GM23338 (cell line): ENCODE measurements at regions not wholly inside any gene's neighbourhood (a gene's known extent, or its start where the extent isn't known, plus 50 kb on each side); places are given as distances from the start of the nearest gene placed in this dataset.

Source experiments
- ATAC-seq: fragments of 200-7000 bp; cut with Tn5 transposase; 3 replicates; pipeline ENCODE4 v1.9.1; 2020
- DNase-seq: peaks from one replicate; pipeline ENCODE4 v3.0.0-alpha.2; 2015; ENCODE audit warnings: low spot score
- H2AFZ ChIP-seq: fragments of 200-600 bp; sonication (generic); 2 replicates; pipeline ENCODE4 v1.8.0; 2016; ENCODE audit warnings: antibody characterized with exemption, mild to moderate bottlenecking, moderate library complexity
- H3F3A ChIP-seq: fragments of 200-600 bp; sonication (generic); replicated peaks from 2 replicates; pipeline ENCODE4 v1.8.0; 2017; ENCODE audit warnings: antibody characterized with exemption, mixed run types, low read depth
- H3K27ac ChIP-seq: fragments of 200-600 bp; sonication (generic); 2 replicates; pipeline ENCODE4 v1.6.1; 2016; ENCODE audit warnings: low read depth
- H3K27me3 ChIP-seq: fragments of 200-600 bp; sonication (generic); 2 replicates; pipeline ENCODE4 v1.8.0; 2016; ENCODE audit warnings: mild to moderate bottlenecking, mixed run types, moderate library complexity; ENCODE audit not compliant: insufficient read depth
- H3K36me3 ChIP-seq: fragments of 200-600 bp; sonication (generic); 2 replicates; pipeline ENCODE4 v1.8.0; 2016; ENCODE audit warnings: mild to moderate bottlenecking; ENCODE audit not compliant: insufficient read depth
- H3K4me1 ChIP-seq: fragments of 200-600 bp; sonication (generic); 2 replicates; pipeline ENCODE4 v1.8.0; 2016; ENCODE audit warnings: mild to moderate bottlenecking, moderate library complexity; ENCODE audit not compliant: insufficient read depth
- H3K4me2 ChIP-seq: fragments of 200-600 bp; sonication (generic); 2 replicates; pipeline ENCODE4 v1.7.1; 2017; ENCODE audit warnings: mixed run types
- H3K4me3 ChIP-seq: fragments of 200-600 bp; sonication (generic); 2 replicates; pipeline ENCODE4 v1.6.1; 2016; ENCODE audit warnings: mixed run types
- H3K79me2 ChIP-seq: fragments of 200-600 bp; sonication (generic); replicated peaks from 2 replicates; pipeline ENCODE4 v1.8.0; 2017; ENCODE audit warnings: mild to moderate bottlenecking; ENCODE audit not compliant: insufficient read depth
- H3K9me2 ChIP-seq: fragments of 200-600 bp; sonication (generic); 2 replicates; pipeline ENCODE4 v1.8.0; 2017; ENCODE audit not compliant: insufficient read depth
- H4K20me1 ChIP-seq: fragments of 200-600 bp; sonication (generic); replicated peaks from 2 replicates; pipeline ENCODE4 v1.8.0; 2017; ENCODE audit warnings: mild to moderate bottlenecking; ENCODE audit not compliant: insufficient read depth
- H3K27ac Mint-ChIP-seq: 2 replicates; pipeline ENCODE4 v1.8.0; 2020; ENCODE audit warnings: inconsistent platforms, mild to moderate bottlenecking, moderate library complexity, mixed read lengths
- H3K27me3 Mint-ChIP-seq: 3 replicates; pipeline ENCODE4 v1.8.0; 2022; ENCODE audit warnings: low read depth, mild to moderate bottlenecking, moderate library complexity, mixed read lengths, inconsistent platforms; ENCODE audit not compliant: insufficient read depth, poor library complexity
- H3K36me3 Mint-ChIP-seq: 3 replicates; pipeline ENCODE4 v1.8.0; 2021; ENCODE audit warnings: low read depth, mild to moderate bottlenecking, inconsistent platforms, moderate library complexity, mixed read lengths
- H3K4me1 Mint-ChIP-seq: 3 replicates; pipeline ENCODE4 v1.8.0; 2020; ENCODE audit warnings: mild to moderate bottlenecking, inconsistent platforms, mixed read lengths
- H3K4me3 Mint-ChIP-seq: 3 replicates; pipeline ENCODE4 v1.8.0; 2021; ENCODE audit warnings: moderate library complexity, mild to moderate bottlenecking, inconsistent platforms, mixed read lengths
- H3K9me3 Mint-ChIP-seq: 3 replicates; pipeline ENCODE4 v1.8.0; 2020; ENCODE audit warnings: moderate library complexity, mild to moderate bottlenecking, inconsistent platforms, mixed read lengths
- CREB1 ChIP-seq: fragments of 250-450 bp; sonication (Bioruptor Pico); IDR thresholded peaks from 2 replicates; pipeline ENCODE4 v1.5.0; 2020; ENCODE audit warnings: low read depth, mild to moderate bottlenecking, moderate library complexity
- EZH2 ChIP-seq: fragments of 200-600 bp; sonication (generic); IDR thresholded peaks from one replicate; pipeline ENCODE4 v1.8.0; 2017; ENCODE audit warnings: antibody characterized with exemption, mild to moderate bottlenecking, low read depth; ENCODE audit not compliant: unreplicated experiment
- EZH2phosphoT487 ChIP-seq: fragments of 200-600 bp; sonication (generic); IDR thresholded peaks from one replicate; pipeline ENCODE4 v1.8.1; 2018; ENCODE audit warnings: antibody characterized with exemption; ENCODE audit not compliant: unreplicated experiment
- JUNB ChIP-seq: IDR thresholded peaks from one replicate; pipeline ENCODE4 v1.6.1; 2016; ENCODE audit warnings: antibody characterized with exemption; ENCODE audit not compliant: unreplicated experiment
- NANOG ChIP-seq: IDR thresholded peaks from 2 replicates; pipeline ENCODE4 v1.6.1; 2016; ENCODE audit warnings: antibody characterized with exemption, borderline replicate concordance
- POLR2AphosphoS5 ChIP-seq: IDR thresholded peaks from 2 replicates; pipeline ENCODE4 v1.6.1; 2016; ENCODE audit warnings: antibody characterized with exemption, low read depth
- STAT1 ChIP-seq: IDR thresholded peaks from one replicate; pipeline ENCODE4 v1.6.1; 2016; ENCODE audit warnings: antibody characterized with exemption; ENCODE audit not compliant: unreplicated experiment
- ZNF114 ChIP-seq: fragments of 250-450 bp; sonication (Bioruptor Pico); IDR thresholded peaks from 2 replicates; pipeline ENCODE4 v1.5.0; 2020; ENCODE audit warnings: mild to moderate bottlenecking, moderate library complexity
- ZNF331 ChIP-seq: fragments of 250-450 bp; sonication (Bioruptor Pico); IDR thresholded peaks from 2 replicates; pipeline ENCODE4 v1.5.0; 2020; ENCODE audit warnings: low read depth, mild to moderate bottlenecking, moderate library complexity
- TF ChIP-seq, protein P1 (sequence below): IDR thresholded peaks from one replicate; pipeline ENCODE4 v1.6.1; 2018; ENCODE audit warnings: antibody characterized with exemption; ENCODE audit not compliant: unreplicated experiment
- TF ChIP-seq, protein P2 (sequence below), 2 experiments: fragments of 200-600 bp in 1 of 2; sonication (generic) in 1 of 2; conservative IDR thresholded peaks; 2 replicates each; pipeline versions ENCODE4 v1.5.1 to v1.6.1; 2016 to 2017; ENCODE audit warnings: antibody characterized with exemption in 2 of 2, low read depth in 2 of 2, mild to moderate bottlenecking in 2 of 2, moderate library complexity in 1 of 2
- TF ChIP-seq, protein P3 (sequence below): fragments of 250-450 bp; sonication (Bioruptor Pico); IDR thresholded peaks from 2 replicates; pipeline ENCODE4 v1.5.0; 2020; ENCODE audit warnings: mild to moderate bottlenecking, moderate library complexity
- TF ChIP-seq, protein P4 (sequence below): IDR thresholded peaks from 2 replicates; pipeline ENCODE4 v1.6.1; 2016; ENCODE audit warnings: antibody characterized with exemption

DNA sequence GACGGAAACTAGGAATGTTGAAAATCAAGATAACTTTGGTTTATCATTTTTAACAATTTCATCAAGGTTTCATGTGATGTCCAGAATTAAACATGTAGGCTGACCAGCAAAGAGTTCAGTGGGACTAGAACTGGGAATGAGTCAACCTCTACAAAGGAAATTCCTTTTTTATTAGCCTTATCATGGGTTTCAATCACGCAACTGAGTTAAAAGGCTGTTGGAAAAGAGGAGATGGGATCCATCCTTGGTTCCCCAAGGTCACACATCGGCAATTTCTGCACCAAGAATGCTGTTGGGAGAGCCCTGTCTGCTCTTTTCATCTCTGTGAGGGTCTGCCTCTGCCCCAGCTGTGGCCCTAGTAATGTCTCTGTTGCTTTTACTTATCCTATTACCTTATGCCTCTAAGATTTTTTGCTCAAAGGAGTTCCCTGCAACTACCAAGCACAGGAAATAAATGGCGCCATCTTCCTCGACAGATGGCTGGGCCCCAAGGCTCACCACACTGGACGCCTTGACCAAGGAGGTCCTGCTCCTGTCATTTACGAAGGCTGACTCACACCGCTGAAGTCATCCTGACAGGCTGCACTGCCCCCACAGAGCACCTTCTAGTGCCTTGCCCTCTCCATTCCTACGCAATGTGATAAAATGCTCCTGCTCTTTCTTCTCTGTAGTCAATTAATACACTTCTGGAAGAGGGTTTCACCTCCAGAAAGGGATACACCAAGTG is 367.4 kb downstream of the GXYLT1 start:
- H3K4me2 ChIP-seq: no peak overlapping the region
- H3F3A ChIP-seq: no peaks in the 10 kb centered on the region
- Mint-ChIP-seq H3K36me3 (no peaks in the 10 kb centered on the region; the same call in 2 of the 3 replicates), H3K27ac (no peak overlapping the region), H3K27me3 (peaks cover 1% of the 10 kb centered on the region), H3K9me3 (no peaks in the 10 kb centered on the region; the same call in 2 of the 3 replicates), H3K4me3 (no peak overlapping the region), H3K4me1 (peaks cover 3% of the 10 kb centered on the region; the same call in 1 of the 3 replicates)
- DNase-seq: no peak
- H3K27me3 ChIP-seq: no peaks in the 10 kb centered on the region
- no peak overlapping the region for H2AFZ ChIP-seq
- H3K4me3 ChIP-seq: no peak overlapping the region
- H3K27ac ChIP-seq: no peak overlapping the region
- TF ChIP-seq, protein P1, sequence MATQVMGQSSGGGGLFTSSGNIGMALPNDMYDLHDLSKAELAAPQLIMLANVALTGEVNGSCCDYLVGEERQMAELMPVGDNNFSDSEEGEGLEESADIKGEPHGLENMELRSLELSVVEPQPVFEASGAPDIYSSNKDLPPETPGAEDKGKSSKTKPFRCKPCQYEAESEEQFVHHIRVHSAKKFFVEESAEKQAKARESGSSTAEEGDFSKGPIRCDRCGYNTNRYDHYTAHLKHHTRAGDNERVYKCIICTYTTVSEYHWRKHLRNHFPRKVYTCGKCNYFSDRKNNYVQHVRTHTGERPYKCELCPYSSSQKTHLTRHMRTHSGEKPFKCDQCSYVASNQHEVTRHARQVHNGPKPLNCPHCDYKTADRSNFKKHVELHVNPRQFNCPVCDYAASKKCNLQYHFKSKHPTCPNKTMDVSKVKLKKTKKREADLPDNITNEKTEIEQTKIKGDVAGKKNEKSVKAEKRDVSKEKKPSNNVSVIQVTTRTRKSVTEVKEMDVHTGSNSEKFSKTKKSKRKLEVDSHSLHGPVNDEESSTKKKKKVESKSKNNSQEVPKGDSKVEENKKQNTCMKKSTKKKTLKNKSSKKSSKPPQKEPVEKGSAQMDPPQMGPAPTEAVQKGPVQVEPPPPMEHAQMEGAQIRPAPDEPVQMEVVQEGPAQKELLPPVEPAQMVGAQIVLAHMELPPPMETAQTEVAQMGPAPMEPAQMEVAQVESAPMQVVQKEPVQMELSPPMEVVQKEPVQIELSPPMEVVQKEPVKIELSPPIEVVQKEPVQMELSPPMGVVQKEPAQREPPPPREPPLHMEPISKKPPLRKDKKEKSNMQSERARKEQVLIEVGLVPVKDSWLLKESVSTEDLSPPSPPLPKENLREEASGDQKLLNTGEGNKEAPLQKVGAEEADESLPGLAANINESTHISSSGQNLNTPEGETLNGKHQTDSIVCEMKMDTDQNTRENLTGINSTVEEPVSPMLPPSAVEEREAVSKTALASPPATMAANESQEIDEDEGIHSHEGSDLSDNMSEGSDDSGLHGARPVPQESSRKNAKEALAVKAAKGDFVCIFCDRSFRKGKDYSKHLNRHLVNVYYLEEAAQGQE: no peak
- TF ChIP-seq, protein P2, sequence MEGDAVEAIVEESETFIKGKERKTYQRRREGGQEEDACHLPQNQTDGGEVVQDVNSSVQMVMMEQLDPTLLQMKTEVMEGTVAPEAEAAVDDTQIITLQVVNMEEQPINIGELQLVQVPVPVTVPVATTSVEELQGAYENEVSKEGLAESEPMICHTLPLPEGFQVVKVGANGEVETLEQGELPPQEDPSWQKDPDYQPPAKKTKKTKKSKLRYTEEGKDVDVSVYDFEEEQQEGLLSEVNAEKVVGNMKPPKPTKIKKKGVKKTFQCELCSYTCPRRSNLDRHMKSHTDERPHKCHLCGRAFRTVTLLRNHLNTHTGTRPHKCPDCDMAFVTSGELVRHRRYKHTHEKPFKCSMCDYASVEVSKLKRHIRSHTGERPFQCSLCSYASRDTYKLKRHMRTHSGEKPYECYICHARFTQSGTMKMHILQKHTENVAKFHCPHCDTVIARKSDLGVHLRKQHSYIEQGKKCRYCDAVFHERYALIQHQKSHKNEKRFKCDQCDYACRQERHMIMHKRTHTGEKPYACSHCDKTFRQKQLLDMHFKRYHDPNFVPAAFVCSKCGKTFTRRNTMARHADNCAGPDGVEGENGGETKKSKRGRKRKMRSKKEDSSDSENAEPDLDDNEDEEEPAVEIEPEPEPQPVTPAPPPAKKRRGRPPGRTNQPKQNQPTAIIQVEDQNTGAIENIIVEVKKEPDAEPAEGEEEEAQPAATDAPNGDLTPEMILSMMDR (conservative IDR thresholded peaks at IDR 0.05; ENCODE audit: low read depth in 2 of 2): no peak
- no peak for TF ChIP-seq POLR2AphosphoS5
- TF ChIP-seq EZH2phosphoT487: no peak
- TF ChIP-seq, protein P3, sequence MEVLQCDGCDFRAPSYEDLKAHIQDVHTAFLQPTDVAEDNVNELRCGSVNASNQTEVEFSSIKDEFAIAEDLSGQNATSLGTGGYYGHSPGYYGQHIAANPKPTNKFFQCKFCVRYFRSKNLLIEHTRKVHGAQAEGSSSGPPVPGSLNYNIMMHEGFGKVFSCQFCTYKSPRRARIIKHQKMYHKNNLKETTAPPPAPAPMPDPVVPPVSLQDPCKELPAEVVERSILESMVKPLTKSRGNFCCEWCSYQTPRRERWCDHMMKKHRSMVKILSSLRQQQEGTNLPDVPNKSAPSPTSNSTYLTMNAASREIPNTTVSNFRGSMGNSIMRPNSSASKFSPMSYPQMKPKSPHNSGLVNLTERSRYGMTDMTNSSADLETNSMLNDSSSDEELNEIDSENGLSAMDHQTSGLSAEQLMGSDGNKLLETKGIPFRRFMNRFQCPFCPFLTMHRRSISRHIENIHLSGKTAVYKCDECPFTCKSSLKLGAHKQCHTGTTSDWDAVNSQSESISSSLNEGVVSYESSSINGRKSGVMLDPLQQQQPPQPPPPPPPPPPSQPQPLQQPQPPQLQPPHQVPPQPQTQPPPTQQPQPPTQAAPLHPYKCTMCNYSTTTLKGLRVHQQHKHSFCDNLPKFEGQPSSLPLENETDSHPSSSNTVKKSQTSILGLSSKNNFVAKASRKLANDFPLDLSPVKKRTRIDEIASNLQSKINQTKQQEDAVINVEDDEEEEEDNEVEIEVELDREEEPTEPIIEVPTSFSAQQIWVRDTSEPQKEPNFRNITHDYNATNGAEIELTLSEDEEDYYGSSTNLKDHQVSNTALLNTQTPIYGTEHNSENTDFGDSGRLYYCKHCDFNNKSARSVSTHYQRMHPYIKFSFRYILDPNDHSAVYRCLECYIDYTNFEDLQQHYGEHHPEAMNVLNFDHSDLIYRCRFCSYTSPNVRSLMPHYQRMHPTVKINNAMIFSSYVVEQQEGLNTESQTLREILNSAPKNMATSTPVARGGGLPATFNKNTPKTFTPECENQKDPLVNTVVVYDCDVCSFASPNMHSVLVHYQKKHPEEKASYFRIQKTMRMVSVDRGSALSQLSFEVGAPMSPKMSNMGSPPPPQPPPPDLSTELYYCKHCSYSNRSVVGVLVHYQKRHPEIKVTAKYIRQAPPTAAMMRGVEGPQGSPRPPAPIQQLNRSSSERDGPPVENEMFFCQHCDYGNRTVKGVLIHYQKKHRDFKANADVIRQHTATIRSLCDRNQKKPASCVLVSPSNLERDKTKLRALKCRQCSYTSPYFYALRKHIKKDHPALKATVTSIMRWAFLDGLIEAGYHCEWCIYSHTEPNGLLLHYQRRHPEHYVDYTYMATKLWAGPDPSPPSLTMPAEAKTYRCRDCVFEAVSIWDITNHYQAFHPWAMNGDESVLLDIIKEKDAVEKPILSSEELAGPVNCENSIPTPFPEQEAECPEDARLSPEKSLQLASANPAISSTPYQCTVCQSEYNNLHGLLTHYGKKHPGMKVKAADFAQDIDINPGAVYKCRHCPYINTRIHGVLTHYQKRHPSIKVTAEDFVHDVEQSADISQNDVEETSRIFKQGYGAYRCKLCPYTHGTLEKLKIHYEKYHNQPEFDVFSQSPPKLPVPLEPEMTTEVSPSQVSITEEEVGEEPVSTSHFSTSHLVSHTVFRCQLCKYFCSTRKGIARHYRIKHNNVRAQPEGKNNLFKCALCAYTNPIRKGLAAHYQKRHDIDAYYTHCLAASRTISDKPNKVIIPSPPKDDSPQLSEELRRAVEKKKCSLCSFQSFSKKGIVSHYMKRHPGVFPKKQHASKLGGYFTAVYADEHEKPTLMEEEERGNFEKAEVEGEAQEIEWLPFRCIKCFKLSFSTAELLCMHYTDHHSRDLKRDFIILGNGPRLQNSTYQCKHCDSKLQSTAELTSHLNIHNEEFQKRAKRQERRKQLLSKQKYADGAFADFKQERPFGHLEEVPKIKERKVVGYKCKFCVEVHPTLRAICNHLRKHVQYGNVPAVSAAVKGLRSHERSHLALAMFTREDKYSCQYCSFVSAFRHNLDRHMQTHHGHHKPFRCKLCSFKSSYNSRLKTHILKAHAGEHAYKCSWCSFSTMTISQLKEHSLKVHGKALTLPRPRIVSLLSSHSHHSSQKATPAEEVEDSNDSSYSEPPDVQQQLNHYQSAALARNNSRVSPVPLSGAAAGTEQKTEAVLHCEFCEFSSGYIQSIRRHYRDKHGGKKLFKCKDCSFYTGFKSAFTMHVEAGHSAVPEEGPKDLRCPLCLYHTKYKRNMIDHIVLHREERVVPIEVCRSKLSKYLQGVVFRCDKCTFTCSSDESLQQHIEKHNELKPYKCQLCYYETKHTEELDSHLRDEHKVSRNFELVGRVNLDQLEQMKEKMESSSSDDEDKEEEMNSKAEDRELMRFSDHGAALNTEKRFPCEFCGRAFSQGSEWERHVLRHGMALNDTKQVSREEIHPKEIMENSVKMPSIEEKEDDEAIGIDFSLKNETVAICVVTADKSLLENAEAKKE (CRISPR knock-in tag): no peak
- no peak for TF ChIP-seq NANOG
- TF ChIP-seq JUNB: no peak
- no peak for TF ChIP-seq ZNF114 (CRISPR knock-in tag)
- no peak for TF ChIP-seq EZH2
- TF ChIP-seq, protein P4, sequence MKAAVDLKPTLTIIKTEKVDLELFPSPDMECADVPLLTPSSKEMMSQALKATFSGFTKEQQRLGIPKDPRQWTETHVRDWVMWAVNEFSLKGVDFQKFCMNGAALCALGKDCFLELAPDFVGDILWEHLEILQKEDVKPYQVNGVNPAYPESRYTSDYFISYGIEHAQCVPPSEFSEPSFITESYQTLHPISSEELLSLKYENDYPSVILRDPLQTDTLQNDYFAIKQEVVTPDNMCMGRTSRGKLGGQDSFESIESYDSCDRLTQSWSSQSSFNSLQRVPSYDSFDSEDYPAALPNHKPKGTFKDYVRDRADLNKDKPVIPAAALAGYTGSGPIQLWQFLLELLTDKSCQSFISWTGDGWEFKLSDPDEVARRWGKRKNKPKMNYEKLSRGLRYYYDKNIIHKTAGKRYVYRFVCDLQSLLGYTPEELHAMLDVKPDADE: no peak
- no peak for TF ChIP-seq STAT1
- TF ChIP-seq CREB1 (CRISPR knock-in tag): no peak
- no peak for TF ChIP-seq ZNF331 (CRISPR knock-in tag)
- H3K79me2 ChIP-seq: no peaks in the 10 kb centered on the region
- no peaks in the 10 kb centered on the region; the same call in 1 of the 2 replicates for H3K9me2 ChIP-seq
- no peaks in the 10 kb centered on the region for H3K4me1 ChIP-seq
- no peak for ATAC-seq
- H3K36me3 ChIP-seq: no peaks in the 10 kb centered on the region
- H4K20me1 ChIP-seq: no peaks in the 10 kb centered on the region
